ENCODE measurements at regions not wholly inside any gene's neighbourhood (a gene's known extent, or its start where the extent isn't known, plus 50 kb on each side); places are given as distances from the start of the nearest gene placed in this dataset.
"Not testable (repeated sequence)": the region's sequence is repeated elsewhere in the genome, so short reads cannot be mapped to it uniquely, and the experiment has no call there.

DNA sequence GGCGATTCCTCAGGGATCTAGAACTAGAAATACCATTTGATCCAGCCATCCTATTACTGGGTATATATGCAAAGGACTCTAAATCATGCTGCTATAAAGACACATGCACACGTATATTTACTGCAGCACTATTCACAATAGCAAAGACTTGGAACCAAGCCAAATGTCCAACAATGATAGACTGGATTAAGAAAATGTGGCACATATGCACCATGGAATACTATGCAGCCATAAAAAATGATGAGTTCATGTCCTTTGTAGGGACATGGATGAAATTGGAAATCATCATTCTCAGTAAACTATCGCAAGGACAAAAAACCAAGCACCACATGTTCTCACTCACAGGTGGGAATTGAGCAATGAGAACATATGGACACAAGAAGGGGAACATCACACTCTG lies 93.1 kb upstream of the NT5E start:
- not testable (repeated sequence) for DNase-seq

DNA sequence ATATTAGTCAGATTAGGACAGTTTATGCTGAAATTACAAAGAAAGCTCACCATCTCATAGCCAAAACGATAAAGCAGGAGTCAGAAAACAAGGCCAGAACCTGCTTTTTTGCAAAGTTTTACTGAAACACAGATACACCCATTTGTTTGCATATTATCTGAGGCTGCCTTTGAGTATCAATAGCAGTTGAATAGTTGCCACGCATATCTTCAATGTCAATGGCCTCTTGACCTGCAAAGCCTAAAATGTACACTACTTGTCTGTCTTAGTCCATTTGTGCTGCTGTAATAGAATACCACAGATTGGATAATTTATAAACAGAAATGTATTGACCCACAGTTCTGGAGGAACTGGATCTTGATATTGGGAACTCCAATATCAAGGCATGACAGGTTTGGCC lies 94.1 kb upstream of the NT5E start:
- no peak for DNase-seq

DNA sequence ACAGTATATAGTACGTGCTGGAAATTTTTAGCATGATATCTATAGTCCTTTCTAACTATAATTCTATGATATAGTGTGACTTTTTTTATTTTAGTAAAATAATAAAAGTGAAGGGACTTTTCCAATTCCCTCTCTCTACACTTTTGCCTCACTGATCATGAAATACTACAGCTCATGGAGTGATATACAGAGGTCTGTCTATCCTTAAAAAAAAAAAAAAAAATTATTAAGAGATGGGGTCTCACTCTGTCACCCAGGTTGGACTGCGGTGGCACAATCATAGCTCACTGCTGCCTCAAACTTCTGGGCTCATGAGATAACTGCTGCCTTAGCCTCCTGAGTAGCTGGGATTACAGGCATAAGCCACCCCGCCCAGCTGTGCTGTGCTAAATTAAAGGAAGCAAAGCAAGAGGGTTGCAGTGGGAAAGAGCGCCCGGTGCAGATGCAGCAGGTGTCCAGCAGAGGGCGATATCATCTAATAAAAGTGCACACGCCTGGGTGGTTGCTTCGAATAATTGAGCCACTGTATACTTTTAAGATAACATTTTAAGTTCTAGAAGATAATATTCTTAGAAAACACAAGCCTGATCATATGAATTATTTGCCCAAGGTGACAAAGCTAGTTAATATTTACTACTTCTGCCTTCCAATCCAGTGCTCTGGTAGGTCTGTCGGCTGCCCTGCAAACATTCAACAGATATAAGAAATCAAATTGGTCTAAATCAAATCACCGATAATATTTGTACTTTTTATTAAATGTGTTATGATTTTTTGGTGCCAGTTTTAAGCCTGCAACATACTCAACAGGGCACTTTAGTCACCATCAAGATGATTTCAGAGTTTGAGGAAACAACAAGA lies 94.9 kb upstream of the NT5E start:
- peak; percentile 13 for DNase-seq

DNA sequence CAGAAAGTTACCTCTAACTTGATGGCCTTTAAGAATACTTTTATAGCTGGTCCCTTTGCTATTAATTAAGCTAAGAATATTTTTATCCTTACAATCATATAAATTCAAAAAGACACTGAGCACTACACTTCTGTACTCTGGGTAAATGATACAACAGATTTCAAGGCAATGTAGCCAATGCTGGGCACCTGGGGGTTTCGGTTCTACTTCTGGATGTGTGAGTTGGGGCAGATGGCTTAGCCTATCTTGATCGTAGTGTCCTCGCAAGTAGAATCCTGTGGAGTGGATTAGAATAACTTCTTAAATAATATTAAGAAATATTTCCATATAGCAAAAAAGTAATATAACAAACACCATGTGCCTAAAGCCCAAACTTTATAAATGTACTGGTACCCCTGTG lies 96.9 kb upstream of the NT5E start:
- DNase-seq, result no peak

DNA sequence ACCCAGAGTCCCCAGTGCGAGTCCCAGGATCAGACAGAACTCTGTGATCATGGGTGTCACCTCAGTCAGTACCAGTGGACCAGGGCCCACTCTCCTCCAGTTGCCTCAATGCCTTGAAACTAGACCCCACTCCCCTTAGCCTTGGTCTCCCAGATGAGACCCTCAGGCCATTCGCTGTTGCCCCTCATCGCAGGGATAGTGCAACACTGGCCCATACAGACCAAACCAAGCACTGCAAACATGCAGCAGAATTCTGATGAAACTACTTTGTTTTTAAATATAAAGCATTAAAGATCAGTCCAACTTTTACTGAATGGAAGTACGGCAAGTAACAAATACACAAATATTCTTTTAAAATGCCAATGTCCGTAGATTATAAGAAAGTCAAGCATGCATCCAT lies 101.2 kb upstream of the NT5E start:
- DNase-seq, result no peak

DNA sequence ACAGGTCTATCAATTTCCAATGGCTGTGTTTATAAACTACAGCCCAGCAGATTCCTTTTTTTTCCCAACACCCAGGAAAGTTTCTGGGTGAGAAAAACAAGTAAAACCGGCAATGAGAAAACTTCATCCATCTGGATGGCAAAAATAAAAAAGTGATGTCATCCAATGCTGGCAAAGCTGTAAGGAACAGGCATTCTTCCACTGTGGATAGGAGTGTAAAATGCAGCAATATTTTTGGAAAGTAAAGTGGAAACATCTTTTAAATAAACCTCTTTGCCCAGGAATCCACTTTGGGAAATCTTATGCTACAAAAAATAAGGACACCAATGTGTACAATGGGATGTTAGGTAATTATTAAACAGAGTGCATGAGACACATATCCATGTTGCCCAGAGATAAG lies 102.1 kb upstream of the NT5E start:
- no peak for DNase-seq

DNA sequence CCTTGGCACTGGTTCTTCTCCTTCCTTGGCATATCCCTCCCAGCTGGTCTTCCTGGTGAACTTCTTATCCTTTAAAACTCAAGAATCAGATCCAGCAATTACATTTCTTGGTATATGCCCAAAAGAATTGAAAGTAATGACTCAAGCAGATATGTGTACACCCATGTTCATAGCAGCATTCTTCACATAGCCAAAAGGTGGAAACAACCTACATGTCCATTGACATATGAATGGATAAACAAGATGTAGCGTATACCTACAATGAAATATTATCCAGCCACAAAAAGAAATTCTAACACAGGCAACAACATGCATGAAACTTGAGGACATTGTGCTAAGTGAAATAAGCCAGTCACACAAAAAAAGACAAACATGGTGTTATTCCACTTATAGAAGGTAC lies 103.7 kb upstream of the NT5E start:
- no peak for DNase-seq

DNA sequence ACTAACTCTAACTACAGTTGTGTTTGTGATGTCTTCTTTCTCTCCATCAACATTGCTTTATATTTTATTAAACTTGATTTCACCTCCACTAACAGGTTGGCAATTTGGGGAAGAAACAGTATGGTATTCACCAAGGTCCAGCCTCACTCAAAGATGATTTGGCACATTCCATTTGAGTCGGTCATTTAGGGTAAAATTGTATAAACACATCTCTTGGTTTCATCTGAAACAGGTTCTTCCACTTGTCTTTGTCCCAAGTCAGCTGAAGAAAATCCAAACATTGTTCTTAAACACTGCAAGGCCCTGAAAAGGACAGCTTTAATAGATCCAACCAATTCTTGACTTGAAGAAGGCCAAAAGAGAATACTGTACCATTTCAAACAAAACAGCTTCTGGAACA lies 104.9 kb upstream of the NT5E start:
- DNase-seq, result no peak

DNA sequence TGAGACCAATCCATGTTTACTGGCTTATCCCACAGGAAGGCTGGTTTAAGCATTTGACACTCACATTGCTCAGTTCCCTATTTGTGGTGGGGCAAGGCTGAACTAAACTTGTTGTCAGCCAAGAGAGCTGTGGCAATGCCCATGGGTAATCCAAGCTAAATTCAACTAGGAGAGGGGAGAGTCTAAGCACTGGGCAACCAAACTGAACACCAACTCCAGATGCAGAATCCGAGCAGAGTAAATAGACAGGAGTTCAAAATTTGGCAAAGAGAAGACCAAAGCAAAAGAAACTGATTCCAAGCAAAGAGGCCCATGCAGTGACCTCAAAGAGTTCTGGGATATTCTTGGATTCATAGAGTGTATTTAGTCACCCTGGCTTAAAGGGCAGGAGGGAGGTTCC lies 106.5 kb upstream of the NT5E start:
- DNase-seq, result no peak

DNA sequence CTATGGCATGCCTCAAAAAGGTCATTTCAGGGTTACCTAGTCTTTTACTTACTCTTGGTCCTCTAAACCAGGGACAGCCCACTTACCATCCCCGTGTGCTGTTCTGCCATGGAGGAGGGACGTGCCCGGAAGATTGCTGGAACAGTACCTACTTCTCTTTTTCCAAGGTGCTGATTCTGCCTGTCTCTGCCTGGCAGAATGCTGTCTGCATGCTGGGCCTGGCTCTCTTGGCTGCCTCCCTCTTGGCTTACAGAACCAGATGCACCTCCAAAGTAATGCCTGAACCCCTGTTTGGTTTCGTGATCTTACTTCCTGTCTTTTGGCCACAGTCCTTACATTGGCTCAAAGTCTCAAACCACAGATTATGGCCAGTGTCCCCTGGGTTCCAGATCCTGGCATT lies 120.7 kb upstream of the NT5E start:
- no peak for DNase-seq

DNA sequence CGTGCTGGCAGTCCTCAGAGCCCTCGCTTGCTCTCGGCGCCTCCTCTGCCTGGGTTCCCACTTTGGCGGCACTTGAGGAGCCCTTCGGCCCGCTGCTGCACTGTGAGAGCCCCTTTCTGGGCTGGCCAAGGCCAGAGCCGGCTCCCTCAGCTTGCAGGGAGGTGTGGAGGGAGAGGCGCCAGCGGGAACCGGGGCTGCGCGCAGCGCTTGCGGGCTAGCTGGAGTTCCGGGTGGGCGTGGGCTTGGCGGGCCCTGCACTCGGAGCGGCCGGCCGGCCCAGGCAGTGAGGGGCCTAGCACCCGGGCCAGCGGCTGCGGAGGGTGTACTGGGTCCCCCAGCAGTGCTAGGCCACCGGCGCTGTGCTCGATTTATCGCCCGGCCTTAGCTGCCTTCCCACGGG lies 124.1 kb upstream of the NT5E start:
- not testable (repeated sequence) for DNase-seq

DNA sequence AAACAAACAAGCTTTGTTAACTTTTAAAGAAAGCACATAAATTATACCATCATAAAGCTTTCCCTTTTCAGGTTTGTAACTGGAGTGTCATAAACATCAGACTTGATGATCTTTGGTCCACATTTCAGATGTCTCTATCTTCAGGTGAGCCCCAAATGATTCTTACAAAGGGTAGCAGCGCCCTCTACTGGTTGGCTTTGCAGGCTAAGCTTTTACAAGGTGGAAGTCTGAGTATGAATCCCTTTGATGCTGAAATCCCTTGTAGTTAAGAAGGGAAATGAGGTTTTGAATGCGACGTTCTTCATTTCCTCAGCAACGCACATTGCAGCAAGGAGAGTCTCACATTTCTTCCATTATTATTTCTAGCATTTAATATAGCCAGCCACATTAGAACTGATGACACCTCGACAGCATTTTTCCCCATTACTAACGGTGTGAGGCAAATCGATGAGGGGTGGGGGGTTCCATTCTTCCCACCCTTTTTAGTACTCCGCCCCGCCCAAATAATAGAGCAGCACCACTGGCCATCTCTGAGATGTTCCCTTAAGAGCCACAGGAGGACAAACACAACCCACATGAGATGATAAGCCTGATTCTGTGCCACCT lies 126.3 kb upstream of the NT5E start:
- DNase-seq, result peak; percentile 70

DNA sequence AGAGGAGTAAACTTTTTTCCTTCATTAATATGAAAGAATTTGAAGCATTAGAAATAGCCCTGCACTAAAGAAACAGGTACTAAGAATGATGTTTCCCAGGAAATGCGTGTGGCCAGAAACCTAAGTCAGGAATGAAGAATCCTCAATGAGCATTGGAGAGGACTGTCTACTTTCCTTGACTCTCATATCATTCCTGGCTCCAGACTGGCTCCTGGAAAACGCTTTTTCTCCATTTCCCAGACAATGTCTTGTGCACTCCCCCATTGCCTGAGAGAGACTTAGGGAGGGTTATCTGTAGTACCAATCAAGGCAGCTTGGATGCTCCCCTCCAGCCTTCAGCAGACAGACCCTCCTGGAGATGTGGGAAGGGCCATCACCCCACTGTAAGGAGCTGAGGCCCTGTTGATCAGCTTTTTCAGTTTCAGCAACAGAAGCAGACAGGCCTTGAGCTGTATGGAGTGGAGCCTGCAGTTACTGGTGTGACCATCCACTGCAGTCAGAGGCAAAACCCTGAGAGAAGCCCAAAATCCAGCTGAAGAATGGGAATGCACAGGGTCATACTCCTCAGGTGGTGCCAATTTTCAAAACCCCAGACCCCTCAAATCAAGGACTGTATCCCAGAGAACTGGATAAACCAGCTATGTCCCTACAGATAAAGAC lies 127.3 kb upstream of the NT5E start:
- no peak for DNase-seq

DNA sequence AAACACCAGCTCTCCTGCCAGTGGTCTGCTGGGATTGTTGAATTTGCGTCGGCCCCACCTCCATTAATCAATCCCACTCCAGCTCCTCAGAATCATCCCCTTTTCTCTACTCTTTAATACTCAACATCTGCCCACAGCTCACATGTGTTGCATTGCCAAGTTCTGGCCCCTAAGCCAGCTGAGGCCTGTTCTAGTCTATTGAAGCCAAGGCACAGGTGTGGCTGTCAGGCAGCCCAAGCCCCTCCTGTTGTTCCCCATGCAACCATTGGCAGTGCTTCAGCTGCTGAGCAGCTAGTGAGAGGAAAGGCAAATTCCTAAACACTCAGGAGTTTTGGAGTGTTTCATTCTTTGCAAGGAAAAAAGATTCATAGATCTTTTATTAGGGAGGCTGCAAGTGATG lies 128.0 kb upstream of the NT5E start:
- no peak for DNase-seq

DNA sequence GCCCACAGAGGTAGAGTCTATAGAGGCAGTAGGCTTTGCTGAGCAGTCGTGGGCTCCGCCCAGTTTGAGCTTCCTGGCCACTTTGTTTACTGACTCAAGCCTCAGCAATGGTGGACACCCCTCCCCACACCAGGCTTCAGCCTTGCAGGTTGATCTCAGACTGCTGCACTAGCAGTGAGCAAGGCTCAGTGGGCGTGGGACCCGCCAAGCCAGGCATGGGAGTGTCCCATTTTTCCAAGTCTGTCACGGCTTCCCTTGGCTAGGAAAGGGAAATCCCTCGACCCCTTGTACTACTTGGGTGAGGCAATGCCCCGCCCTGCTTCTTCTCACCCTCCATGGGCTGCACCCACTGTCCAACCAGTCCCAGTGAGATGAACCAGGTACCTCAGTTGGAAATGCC lies 135.3 kb upstream of the NT5E start:
- no peak for DNase-seq

DNA sequence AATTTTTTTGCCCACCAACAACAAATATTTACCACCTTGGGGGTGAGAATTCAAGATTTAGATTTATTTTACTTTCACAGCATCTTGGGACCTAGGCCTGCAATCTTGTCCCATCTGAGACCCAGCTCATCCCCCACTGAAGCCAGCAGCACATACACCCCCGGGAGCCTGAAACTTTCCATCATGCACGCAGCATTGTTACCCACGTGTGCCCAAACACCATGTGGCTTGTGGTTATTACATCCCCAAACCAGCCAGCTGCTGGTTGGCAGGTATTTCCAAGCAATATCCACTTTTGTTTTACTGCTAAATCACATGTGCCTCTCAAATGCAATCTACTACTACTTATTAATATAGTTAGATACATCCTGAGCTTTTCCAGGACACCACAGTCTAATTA lies 149.3 kb upstream of the NT5E start:
- no peak for DNase-seq

DNA sequence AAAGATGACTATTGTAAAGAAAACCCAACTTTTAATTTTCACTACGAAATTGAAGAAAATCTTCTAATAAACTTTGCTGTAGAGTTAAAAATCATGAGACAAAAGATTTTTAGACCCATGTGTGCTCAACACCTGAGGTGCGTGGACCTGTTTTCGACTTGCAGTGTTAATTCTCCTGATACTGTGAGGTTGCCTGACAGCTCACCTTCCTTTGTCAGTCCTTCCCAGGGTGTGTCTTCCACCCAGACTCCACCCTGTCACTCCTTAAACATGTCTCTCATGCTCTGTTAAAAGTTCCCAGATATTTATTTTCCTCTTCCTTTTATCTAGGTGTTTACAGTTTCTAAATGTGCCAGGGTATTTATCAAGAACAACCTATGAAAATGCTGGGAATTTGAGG lies 151.3 kb upstream of the NT5E start:
- no peak for DNase-seq

DNA sequence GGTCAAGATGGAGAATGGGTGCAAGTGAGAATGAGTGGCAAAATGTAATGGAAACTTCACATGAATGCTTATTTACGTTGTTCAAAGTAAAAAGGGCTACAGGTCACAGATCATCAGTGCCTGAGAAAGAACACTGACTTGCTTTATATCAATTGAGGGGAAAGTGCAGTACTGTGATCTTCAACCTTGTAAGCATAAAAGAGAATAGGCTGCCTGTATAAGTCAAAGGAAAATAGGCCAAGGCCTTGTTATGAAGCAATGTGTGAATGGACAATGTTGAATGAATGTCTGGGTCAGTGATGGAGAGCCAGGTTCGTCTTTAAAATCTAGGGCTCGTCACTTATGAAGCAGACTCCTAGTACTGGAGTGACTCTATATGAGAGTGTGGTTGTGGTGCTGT lies 158.6 kb upstream of the NT5E start:
- DNase-seq, result no peak

DNA sequence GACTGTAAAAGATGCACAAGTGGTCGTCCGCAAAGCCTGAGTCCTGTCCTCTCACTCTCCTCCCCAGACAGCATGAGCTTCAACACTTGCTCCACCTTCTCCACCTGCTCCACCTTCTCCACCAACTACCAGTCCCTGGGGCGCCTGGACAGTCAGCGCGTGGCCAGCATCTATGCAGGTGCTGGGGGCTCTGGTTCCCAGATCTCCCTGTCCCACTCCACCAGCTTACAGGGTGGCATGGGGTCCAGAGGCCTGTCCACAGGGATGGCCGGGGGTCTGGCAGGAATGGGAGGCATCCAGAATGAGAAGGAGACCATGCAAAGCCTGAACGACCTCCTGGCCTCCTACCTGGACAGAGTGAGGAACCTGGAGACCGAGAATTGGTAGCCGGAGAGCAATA lies 162.2 kb upstream of the NT5E start:
- no peak for DNase-seq

DNA sequence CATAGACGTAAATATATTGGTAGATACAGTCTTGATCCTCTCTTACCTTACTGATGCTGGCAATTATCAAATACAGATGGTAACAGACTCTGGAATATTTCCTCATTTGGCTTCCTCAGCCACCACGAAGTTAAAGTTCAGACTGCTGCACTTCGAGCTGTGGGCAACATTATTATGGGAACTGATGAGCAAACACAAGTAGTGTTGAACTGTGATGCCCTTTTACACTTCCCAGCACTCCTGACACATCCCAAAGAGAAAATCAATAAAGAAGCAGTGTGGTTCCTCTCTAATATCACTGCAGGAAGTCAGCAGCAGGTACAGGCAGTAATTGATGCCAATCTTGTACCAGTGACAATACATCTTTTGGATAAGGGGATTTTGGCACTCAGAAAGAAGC lies 162.7 kb upstream of the NT5E start:
- DNase-seq, result no peak

DNA sequence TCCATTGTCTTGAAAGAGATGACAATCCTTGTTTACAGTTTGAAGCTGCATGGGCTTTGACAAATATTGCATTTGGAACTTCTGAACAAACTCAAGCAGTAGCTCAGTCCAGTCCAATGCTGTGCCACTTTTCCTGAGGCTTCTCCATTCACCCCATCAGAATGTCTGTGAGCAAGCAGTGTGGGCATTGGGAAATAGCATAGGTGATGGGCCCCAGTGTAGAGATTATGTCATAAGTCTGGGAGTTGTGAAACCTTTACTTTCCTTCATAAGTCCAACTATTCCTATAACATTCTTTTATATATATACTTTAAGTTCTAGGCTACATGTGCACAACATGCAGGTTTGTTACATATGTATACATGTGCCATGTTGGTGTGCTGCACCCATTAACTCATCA lies 163.4 kb upstream of the NT5E start:
- DNase-seq, result not testable (repeated sequence)

DNA sequence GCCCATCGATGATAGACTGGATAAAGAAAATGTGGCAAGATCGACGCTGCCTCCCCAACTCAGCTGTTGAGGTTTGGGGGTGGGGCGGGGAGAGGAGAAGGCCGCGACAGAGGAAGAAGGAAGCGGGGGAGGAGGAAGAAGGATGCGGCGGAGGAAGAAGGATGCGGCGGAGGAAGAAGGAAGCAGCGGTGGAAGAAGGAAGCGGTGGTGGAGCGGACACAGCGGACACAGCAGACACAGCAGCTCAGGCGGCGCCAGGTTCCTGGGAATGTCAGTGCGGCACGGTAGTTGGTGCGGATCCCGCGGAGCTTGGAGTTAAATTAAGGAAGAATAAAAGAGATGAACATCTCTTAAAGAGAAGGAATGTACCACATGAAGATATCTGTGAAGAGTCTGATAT lies 163.9 kb upstream of the NT5E start:
- DNase-seq, result no peak

DNA sequence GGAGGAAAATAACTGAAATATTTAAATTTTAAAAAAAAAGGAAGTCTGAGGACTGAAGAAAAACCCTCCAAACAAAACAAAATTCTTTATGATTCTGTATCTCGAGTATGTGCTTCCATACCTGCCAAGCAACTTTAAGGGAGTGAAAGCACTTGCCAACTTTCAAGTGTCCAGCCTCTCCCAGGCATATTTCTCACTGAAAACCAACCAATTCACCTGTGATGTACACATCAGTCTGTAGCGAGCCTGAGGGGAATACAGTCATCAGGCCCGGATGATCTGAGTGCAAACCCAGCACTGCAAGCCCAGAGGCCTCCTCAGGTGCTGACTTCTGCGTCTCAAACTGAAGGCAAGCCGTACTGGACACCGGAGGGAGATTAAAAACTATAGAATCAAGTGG lies 164.8 kb upstream of the NT5E start:
- DNase-seq, result no peak

DNA sequence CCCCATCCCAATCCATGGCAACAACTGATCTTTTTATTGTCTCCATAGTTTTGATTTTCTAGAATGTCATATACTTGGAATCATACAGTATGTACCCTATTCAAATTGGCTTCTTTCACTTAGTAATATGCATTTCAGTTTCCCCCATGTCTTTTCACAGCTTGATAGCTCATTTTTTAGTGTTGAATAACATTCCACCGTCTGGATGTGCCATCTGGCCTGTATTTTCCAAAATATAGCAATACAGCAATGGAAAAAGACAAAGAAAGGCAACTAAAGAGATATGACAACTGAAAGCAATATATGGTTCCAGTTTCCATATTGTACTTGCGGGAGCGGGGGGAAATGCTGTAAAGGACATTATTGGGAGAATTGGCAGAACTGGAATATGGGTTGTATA lies 166.4 kb upstream of the NT5E start:
- DNase-seq, result no peak

Data from NCI-H1105 (cell line).